Endothelial cell of umbilical vein (primary cell): ENCODE measurements at regions not wholly inside any gene's neighbourhood (a gene's known extent, or its start where the extent isn't known, plus 50 kb on each side); places are given as distances from the start of the nearest gene placed in this dataset.

Experiments used
- BruUV-seq: library from RNA; stranded (reverse); fragments of 400-500 nt; replicated peaks from 2 replicates; lab custom pipeline; 2021; lab: Mats Ljungman, UMichigan
- CTCF ChIA-PET: fragments of 300-600, 350-600 bp; sonication (Branson Sonifier 250); formaldehyde crosslinking; loops from one replicate; lab custom pipeline; 2021; ENCODE audit warnings: antibody characterized with exemption, inconsistent platforms; lab: Charles Lee
- POLR2A ChIA-PET: fragments of 300-600, 350-600 bp; sonication (Branson Sonifier 250); formaldehyde crosslinking; loops from one replicate; lab custom pipeline; 2021; ENCODE audit warnings: antibody characterized with exemption, inconsistent platforms; lab: Charles Lee
- DNase-seq: peaks from one replicate; pipeline ENCODE4 v3.0.0-alpha.2; 2011; ENCODE audit warnings: low read depth, low spot score
- FAIRE-seq: peaks from 2 replicates; lab custom pipeline; 2011; peaks lifted over from hg19 to GRCh38; lab: Jason Lieb, UNC
- H2AFZ ChIP-seq: 2 replicates; pipeline ENCODE4 v1.6.0; 2012; ENCODE audit warnings: low read depth, low read length, control low read depth, inconsistent platforms
- H3K27ac ChIP-seq: 2 replicates; pipeline ENCODE4 v1.5.1; 2011; ENCODE audit warnings: low read depth, mild to moderate bottlenecking, control low read depth, low read length, moderate library complexity; ENCODE audit not compliant: insufficient read depth
- H3K27me3 ChIP-seq, 2 experiments: 2 replicates each; pipeline versions ENCODE4 v1.6.0 to v1.6.1; 2011; ENCODE audit warnings: low read length in 2 of 2, mixed read lengths in 1 of 2; ENCODE audit not compliant: control insufficient read depth in 2 of 2, insufficient read depth in 2 of 2
- H3K36me3 ChIP-seq, 2 experiments: 2 replicates in 1 of 2; 3 replicates in 1 of 2; pipeline ENCODE4 v1.5.1; 2011; ENCODE audit warnings: low read length in 2 of 2, mild to moderate bottlenecking in 1 of 2, moderate library complexity in 1 of 2; ENCODE audit not compliant: control insufficient read depth in 2 of 2, insufficient read depth in 2 of 2; ENCODE audit errors: extremely low read depth in 1 of 2
- H3K4me1 ChIP-seq: 3 replicates; pipeline ENCODE4 v1.5.1; 2011; ENCODE audit warnings: mild to moderate bottlenecking, low read length; ENCODE audit not compliant: control insufficient read depth, insufficient read depth; ENCODE audit errors: extremely low read depth
- H3K4me2 ChIP-seq: 2 replicates; pipeline ENCODE4 v1.6.1; 2011; ENCODE audit warnings: low read length, control low read depth, mixed read lengths; ENCODE audit not compliant: insufficient read depth
- H3K4me3 ChIP-seq, 3 experiments: fragments of 200-600 bp in 1 of 3; sonication (generic), shearing (Covaris generic) in 1 of 3; replicated peaks in 1 of 3; 2 replicates each; pipeline ENCODE4 v1.5.1; 2011 to 2016; ENCODE audit warnings: control low read depth in 3 of 3, low read length in 3 of 3, mild to moderate bottlenecking in 2 of 3, inconsistent platforms in 1 of 3, low read depth in 1 of 3, moderate library complexity in 1 of 3; ENCODE audit not compliant: insufficient read depth in 1 of 3
- H3K79me2 ChIP-seq: 2 replicates; pipeline ENCODE4 v1.6.0; 2012; ENCODE audit warnings: low read length, inconsistent platforms; ENCODE audit not compliant: control insufficient read depth, insufficient read depth
- H3K9ac ChIP-seq: replicated peaks from 2 replicates; pipeline ENCODE3; 2011; ENCODE audit warnings: low read length, control low read depth; ENCODE audit not compliant: insufficient read depth; ENCODE audit errors: extremely low read depth
- H3K9me1 ChIP-seq: replicated peaks from 3 replicates; pipeline ENCODE4 v1.6.0; 2011; ENCODE audit warnings: mild to moderate bottlenecking, low read length; ENCODE audit not compliant: control insufficient read depth, insufficient read depth; ENCODE audit errors: extremely low read depth
- H3K9me3 ChIP-seq: replicated peaks from 2 replicates; pipeline ENCODE4 v1.5.1; 2012; ENCODE audit warnings: low read length, inconsistent platforms; ENCODE audit not compliant: control insufficient read depth, insufficient read depth
- H4K20me1 ChIP-seq: replicated peaks from 2 replicates; pipeline ENCODE3; 2011; ENCODE audit warnings: mild to moderate bottlenecking, low read length; ENCODE audit not compliant: control insufficient read depth, insufficient read depth; ENCODE audit errors: extremely low read depth
- CTCF ChIP-seq, 2 donors: IDR thresholded peaks; 1 replicate in 1 of 2; 2 replicates in 1 of 2; pipeline ENCODE4 v1.5.1; 2011; ENCODE audit warnings: low read length in 2 of 2, mild to moderate bottlenecking in 2 of 2, moderate library complexity in 2 of 2, control low read depth in 1 of 2, inconsistent platforms in 1 of 2, low read depth in 1 of 2; ENCODE audit not compliant: insufficient read depth in 1 of 2; ENCODE audit errors: extremely low read depth in 1 of 2
- EZH2 ChIP-seq: IDR thresholded peaks from 2 replicates; pipeline ENCODE4 v1.6.1; 2012; ENCODE audit warnings: borderline replicate concordance, low read depth, mild to moderate bottlenecking, moderate library complexity, low read length, inconsistent platforms; ENCODE audit not compliant: severe bottlenecking
- FOS ChIP-seq: IDR thresholded peaks from 2 replicates; pipeline ENCODE4 v1.6.1; 2011; ENCODE audit warnings: mild to moderate bottlenecking, low read length, moderate library complexity, borderline replicate concordance; ENCODE audit not compliant: insufficient read depth
- GATA2 ChIP-seq: IDR thresholded peaks from 2 replicates; pipeline ENCODE4 v1.7.0; 2011; ENCODE audit warnings: low read depth, mild to moderate bottlenecking, moderate library complexity, mixed read lengths, low read length; ENCODE audit not compliant: insufficient read length, insufficient read depth
- JUN ChIP-seq: IDR thresholded peaks from 2 replicates; pipeline ENCODE4 v1.6.1; 2011; ENCODE audit warnings: borderline replicate concordance, low read depth; ENCODE audit not compliant: insufficient read length, insufficient read depth
- MAX ChIP-seq: IDR thresholded peaks from 2 replicates; pipeline ENCODE4 v1.6.1; 2011; ENCODE audit not compliant: insufficient read depth, insufficient read length
- MYC ChIP-seq: IDR thresholded peaks from one replicate; pipeline ENCODE4 v1.6.1; 2011; ENCODE audit warnings: mild to moderate bottlenecking, low read depth, low read length
- POLR2A ChIP-seq: IDR thresholded peaks from 2 replicates; pipeline ENCODE4 v1.6.1; 2012; ENCODE audit warnings: low read depth, mild to moderate bottlenecking, control low read depth, low read length
- POLR2AphosphoS5 ChIP-seq: IDR thresholded peaks from 2 replicates; pipeline ENCODE4 v1.6.1; 2012; ENCODE audit warnings: low read depth, mild to moderate bottlenecking, control low read depth, low read length, moderate library complexity; ENCODE audit not compliant: insufficient read depth
- dilution Hi-C: fragments of 300-500 bp; cut with MboI; formaldehyde crosslinking; loops from one replicate; pipeline ENCODE4 v1.15.0; 2019; ENCODE audit warnings: low sequenced_read_pairs; ENCODE audit not compliant: extremely low pct_ligation_motif_present
- intact Hi-C: fragments of 100-400 bp; cut with micrococcal nuclease; formaldehyde crosslinking; loops from one replicate; pipeline ENCODE4 v1.10.0; 2022

GRCh38 chr20:18957328-18957727 is 143.7 kb downstream of the SCP2D1 start:
- no peak overlapping the region for H3K4me3 ChIP-seq
- no peaks in the 10 kb centered on the region for H3K4me1 ChIP-seq
- no peaks in the 10 kb centered on the region for H3K27me3 ChIP-seq
- H3K9me3 ChIP-seq, result no peaks in the 10 kb centered on the region
- no peaks in the 10 kb centered on the region for H3K79me2 ChIP-seq
- ChIA-PET CTCF (no interaction called here), POLR2A (no interaction called here)
- no peaks in the 10 kb centered on the region for H3K9me1 ChIP-seq
- intact Hi-C loops, result no loop called here
- FAIRE-seq, result no peak
- DNase-seq, result no peak
- no peak overlapping the region for H3K9ac ChIP-seq
- H4K20me1 ChIP-seq, result no peaks in the 10 kb centered on the region
- TF ChIP-seq CTCF (IDR thresholded peaks at IDR 0.05; ENCODE audit: extremely low read depth in 1 of 2, insufficient read depth in 1 of 2, low read depth in 1 of 2, low read length in 2 of 2) (no peak), JUN (no peak), GATA2 (no peak), POLR2AphosphoS5 (no peak)
- no peak overlapping the region for H3K27ac ChIP-seq
- no peak overlapping the region for H3K4me2 ChIP-seq
- H3K36me3 ChIP-seq, result no peaks in the 10 kb centered on the region
- no TSS peak for BruUV-seq
- dilution Hi-C loops, result no loop called here
- H2AFZ ChIP-seq, result no peak overlapping the region

GRCh38 chr20:18971121-18971520 is 157.5 kb downstream of the SCP2D1 start:
- no peak for FAIRE-seq
- no peak for DNase-seq
- ChIA-PET POLR2A (no interaction called here), CTCF (no interaction called here)
- intact Hi-C loops, result no loop called here
- Histone ChIP-seq H4K20me1 (no peaks in the 10 kb centered on the region), H3K9ac (no peak overlapping the region), H3K4me1 (no peaks in the 10 kb centered on the region), H2AFZ (no peak overlapping the region), H3K4me2 (no peak overlapping the region), H3K27ac (no peak overlapping the region), H3K9me1 (no peaks in the 10 kb centered on the region), H3K27me3 (no peaks in the 10 kb centered on the region), H3K9me3 (peaks cover 3% of the 10 kb centered on the region), H3K79me2 (no peaks in the 10 kb centered on the region), H3K36me3 (no peaks in the 10 kb centered on the region), H3K4me3 (no peak overlapping the region)
- TF ChIP-seq MYC (no peak), GATA2 (no peak), MAX (no peak), POLR2AphosphoS5 (no peak), CTCF (IDR thresholded peaks at IDR 0.05; ENCODE audit: extremely low read depth in 1 of 2, insufficient read depth in 1 of 2, low read depth in 1 of 2, low read length in 2 of 2) (no peak), POLR2A (no peak), FOS (no peak), JUN (no peak), EZH2 (no peak)
- BruUV-seq, result no TSS peak
- dilution Hi-C loops, result no loop called here
